ENCODE measurements at regions not wholly inside any gene's neighbourhood (a gene's known extent, or its start where the extent isn't known, plus 50 kb on each side); places are given as distances from the start of the nearest gene placed in this dataset.
"Not testable (repeated sequence)": the region's sequence is repeated elsewhere in the genome, so short reads cannot be mapped to it uniquely, and the experiment has no call there.

DNA sequence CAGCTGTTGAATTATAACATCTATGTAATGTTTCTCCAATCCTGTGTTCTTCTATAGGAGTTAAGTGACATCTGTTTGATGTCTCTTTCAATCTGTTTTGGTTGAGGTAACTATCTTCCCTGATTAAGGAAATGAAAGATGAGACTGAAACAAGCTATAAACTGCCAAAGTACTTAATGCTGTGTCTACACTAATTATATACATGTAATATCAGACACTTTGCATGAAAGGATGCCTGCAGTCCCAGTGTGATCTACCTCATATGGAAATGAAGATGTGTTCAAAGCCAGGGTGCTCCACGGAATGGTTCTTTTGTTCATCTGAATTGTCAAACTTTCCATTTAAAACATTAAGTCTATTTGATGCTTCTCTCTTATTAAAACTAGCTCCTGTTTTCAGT, 958.3 kb downstream of the GALC start:
- no peak for DNase-seq

DNA sequence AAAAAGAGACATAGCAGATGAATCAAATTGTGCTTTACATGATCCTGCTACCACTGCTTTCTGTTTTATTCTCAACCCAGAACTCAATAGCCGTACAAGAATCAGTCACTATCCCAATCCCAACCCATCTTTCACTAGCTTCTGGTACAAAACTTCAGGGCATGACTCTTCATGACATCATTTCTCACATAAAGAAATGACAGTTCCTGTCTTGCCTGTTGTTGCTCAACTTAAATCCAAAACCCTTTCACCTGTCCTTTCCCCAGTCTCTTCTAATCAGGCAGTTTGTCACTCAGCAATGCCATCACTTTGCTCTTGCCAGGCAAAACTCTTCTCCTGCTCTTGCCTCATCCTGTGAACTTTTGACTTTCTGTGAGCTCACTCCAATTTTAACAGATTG, 962.8 kb downstream of the GALC start:
- DNase-seq, result no peak

DNA sequence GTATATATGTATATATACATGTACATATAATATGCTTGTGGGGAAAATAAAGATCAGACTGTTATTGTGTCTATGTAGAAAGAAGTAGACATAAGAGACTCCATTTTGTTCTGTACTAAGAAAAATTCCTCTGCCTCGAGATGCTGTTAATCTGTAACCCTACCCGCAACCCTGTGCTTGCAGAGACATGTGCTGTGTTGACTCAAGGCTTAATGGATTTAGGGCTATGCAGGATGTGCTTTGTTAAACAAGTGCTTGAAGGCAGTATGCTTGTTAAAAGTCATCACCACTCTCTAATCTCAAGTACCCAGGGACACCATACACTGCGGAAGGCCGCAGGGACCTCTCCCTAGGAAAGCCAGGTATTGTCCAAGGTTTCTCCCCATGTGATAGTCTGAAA, 972.9 kb downstream of the GALC start:
- DNase-seq, result not testable (repeated sequence)

DNA sequence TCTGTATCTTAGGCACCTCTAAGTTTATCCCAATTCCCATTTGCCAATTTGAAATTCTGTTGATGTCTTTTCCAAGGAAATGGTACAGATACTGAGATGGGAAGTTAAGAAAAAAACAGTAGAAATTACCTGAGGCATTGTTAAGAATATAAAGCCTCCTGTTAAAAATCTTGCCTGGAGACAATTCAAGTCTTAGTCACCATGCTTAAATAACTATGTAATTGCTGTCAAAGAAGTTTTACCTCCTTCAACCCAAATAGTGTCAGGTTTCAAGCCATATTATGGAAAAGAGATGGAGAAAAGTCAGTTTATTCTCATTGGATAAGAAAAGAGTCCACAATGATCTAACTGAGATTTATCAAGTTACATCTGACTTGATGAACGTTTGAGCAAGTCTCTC, 974.7 kb downstream of the GALC start:
- no peak for DNase-seq

DNA sequence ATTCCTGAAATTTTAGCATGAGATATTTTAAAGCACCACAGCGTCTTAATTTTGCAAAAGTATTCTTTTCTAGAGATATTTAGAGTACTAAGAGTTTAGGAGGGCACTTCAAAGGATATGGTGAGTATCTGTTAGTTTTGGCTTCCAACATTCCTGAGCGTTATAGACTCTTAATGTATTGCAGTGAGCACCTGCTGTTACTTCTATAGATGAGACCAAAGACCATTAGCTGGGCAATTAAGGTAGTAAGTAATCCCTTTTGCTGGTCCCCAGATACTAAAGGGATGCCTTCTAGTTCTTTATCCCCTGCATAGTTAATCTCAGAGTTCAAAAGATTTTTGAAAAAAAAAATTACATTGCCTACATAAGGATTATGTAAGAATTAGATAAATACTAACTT, 975.6 kb downstream of the GALC start:
- DNase-seq, result no peak

DNA sequence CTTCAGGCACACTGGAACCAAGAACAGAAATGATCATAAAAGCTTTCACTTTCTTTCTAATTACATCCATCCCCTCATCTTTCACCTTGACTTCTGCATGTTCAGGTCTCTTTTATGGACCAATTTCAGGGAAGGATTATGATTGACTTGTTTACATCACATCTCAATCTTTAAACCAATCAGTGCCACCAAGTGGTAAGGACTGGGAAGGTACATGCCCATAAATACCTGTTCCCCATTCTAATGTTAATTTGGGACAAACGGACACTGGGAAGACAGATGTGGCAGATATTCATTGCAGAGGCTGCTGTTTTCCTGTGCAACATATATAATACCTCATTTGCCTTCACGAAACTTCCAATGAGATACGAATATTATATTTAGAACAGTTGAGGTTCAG, 978.1 kb downstream of the GALC start:
- no peak for DNase-seq

DNA sequence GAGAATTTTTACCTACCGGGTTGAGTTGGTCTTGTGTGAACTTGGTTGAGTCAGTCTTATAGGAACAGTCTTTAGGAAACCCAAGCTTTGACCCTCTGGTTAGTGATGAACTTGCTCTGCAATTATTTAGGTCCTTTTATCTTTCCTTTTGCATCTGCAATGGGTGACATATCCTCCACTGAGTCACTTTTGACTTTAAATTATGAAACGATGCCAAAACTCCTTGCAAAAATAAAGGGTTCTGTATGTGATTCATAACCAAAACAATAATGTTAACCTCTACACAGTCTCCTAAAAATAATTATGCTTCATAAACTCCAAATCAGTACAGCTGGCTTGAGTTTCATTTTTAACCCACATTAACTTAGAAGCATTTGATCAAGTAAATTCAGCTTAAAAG, 979.4 kb downstream of the GALC start:
- DNase-seq, result no peak

DNA sequence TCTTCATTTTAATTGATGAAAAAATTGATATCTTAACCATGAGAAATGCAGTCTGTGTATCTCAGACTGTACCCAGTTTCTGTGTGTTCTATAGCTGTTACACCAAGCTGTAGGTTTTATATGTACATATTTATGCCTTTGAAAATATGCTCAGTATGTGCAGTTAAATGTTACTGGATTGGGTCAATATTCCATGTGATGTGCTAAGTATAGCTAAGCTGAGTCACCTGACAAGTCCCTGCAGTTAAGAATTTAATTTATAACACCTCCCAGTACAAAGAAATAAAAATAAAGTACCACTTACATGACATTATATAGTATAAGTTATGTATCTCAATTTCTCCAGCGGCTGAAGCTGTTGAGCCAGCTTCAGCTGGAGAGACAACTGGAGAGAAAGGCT, 984.0 kb downstream of the GALC start:
- DNase-seq, result no peak

DNA sequence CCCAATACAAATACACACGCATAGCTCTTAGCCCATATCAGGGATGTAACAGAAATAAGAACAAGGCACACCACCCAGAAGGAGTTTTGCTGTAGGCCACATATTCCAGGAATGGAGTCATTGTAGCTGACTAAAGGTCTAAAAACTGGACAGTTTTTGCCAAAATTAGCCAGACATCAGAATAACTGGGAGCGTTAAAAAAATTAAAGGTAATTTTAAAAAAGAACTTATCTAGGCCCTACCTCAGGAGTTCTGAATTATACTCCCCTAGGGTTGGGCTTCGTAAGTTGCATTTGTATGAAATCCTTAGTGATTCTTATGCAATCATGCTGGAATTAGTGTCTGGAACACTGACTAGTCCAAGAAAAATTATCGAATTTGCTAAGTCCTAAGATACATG, 987.7 kb downstream of the GALC start:
- DNase-seq, result no peak

DNA sequence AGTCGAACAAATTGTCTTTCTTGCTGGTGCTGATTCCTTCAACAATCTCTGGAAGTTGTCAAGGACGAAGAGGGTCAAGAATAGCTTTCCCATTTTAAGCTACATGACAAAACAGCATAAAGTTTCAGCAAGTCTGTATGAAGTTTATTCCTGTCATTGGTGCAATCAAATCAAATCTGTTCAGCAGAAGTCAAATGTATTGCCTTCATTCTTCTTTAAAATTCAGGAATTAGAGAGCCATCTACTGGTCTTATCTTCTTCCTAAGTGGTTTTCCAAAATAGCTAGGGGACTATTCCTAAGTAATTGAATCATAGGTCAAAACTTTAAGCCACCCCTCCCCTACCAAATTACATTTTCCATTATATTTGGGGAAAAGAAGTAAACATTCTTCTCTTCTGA, 990.2 kb downstream of the GALC start:
- no peak for DNase-seq

DNA sequence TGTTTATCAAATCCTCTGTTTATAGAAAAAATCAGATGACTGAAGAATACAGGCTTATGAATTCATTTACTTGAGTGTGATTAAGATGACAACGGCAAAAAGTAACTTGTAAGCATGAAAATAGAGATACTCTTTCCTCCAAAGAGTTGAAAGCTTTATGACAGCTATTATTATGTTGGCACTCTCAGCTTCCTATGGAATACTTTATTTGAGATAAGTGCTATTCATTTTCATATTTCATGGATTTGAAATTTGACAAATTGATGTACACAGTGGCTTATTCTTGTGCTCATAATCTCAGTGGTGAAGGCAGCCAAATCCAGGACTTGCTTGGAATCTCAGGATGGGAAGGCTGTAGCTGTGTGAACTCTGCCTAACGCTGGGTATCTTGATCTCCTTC, 991.6 kb downstream of the GALC start:
- no peak for DNase-seq

DNA sequence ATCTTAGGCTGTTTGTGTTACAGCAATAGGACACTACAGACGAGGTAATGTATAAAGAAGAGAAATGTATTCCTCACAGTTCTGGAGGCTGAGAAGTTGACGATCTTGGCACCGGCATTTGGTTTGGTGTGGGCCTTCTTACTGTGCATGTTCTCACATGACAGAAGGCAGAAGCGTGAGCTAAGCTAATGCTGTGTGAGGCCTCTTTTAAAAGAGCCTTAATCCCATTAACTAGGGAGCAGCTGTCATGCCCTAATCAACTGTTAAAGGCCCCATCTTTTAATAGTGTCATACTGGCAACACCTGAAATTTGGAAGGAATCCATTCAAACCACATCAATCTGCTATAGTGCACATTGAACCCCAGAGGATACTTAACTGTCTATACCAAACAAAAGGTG, 992.9 kb downstream of the GALC start:
- no peak for DNase-seq

DNA sequence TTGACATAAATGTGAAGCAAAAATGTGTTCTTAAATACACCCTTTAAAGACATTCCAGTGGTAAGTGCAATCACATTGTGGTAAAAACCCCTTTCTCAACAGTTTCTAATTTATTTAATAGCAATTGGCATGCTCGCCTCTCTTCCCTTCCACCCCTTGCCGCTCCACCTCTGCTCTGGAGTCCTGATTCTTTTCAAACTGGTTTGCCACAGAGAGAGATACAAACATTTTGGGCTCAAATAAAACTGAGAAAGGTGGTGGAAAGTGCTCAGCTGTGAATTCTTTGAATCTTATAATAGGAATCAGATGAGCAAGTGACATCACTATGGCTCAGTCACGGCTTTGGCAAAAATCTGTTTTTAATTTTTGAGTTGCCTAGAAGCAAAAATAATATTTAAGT, 993.9 kb downstream of the GALC start:
- no peak for DNase-seq

DNA sequence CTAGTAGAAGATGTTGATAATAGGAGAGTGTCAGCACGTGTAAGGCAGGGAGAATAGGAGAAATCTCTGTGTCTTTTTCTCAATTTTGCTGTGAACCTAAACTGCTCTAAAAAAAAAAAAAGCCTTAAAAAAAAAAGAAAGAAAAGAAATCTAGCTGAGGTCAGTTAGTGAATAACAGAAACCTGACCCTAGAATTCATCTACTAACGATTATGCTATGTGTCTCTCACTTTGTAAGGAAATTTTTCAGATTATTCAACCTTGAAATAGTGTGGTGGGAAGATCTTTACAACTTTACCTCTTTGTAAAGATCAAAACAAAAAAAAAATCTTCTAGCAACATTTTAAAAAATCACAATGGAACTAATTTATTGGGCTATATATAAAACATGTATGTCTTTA, 995.7 kb downstream of the GALC start:
- DNase-seq, result no peak

DNA sequence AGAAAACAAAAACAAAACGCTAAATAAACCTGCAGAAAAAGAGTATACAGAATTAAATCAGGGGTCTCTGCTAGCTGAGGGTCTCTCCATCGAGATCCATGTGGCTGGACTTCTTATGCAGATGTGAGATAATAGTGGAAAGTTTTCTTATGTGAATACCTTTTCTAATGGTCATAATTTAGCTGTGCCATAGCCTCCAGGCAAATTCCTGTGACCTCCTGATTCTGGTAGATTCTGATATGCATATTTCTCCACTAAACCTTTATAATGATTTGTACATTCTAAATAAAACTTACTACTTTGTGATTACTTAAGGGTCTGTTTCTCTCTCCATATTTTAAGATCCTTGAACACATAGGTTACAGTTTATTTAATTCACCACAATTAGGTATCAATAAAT, 1002.6 kb downstream of the GALC start:
- no peak for DNase-seq

DNA sequence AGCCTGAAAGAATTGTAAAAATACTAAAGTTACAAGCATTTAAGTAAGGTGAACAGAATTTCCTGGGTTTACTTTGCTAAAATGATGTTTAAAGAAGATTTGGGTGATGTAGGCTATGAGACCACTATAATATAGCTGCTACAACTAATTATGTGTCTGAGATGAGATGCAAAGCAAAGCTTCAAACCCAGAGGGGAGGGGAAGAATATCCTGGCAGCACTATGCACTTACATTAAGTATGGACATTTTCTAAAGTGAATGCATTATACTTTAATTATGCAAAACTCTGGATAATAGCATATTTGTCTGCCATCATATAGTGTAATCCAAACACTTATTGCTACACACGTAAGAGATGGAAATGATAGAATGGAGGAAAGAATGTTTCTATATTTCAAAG, 1003.7 kb downstream of the GALC start:
- DNase-seq, result no peak

DNA sequence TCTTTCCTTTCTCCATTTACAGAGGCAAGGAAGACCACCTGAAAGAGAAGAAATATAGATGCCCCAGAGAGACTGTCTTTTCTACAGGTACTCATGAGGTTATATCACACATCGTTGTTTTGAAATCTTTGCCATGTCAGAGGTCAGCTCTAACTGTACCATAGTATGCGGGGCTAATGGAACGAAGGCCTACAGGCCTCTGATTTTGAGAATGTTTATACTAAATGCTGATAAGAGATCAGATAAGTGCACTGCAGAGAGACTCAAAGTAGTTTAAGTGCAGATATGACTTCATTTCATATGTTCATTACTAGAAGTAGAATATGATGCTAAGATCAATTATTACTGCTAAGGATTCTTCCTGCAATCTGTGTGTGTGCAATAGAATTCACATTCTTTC, 1005.0 kb downstream of the GALC start:
- DNase-seq, result no peak

DNA sequence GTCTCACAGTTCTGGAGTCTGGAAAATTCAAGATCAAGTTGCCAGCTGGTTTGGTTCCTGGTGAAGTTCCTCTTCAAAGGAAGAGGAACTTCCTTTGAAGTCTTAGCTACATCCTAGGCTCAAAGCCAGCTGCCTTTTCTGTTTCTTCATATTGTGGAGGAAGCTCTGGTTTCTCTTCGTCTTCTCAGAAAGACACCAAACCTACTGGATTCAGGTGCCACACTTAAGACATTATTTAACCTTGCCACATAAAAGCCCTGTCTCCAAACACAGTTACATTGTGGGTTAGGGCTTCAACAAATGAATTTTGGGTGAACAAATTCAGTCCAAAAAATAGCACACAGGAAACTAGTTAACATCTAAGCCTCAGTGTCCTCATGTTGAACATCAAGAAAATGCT, 1019.8 kb downstream of the GALC start:
- DNase-seq, result no peak

DNA sequence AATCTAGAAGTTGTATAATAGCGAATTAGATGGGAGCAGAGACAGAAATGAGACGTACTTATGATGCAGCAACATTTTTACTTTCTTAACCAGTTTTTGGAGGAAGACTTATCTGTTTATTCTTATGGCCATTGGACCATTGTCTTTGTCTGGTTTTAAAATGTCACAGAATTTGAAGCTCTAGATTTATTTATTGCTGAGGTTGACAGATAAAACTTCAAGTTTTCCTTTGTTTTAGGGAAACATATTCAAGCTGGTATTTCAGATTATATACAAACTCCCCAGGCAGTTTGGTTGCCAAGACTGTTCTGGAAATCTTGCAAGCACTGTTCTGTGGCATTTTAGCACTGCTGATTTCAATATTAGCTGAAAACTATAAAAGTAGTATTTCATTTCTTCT, 1021.7 kb downstream of the GALC start:
- DNase-seq, result no peak

DNA sequence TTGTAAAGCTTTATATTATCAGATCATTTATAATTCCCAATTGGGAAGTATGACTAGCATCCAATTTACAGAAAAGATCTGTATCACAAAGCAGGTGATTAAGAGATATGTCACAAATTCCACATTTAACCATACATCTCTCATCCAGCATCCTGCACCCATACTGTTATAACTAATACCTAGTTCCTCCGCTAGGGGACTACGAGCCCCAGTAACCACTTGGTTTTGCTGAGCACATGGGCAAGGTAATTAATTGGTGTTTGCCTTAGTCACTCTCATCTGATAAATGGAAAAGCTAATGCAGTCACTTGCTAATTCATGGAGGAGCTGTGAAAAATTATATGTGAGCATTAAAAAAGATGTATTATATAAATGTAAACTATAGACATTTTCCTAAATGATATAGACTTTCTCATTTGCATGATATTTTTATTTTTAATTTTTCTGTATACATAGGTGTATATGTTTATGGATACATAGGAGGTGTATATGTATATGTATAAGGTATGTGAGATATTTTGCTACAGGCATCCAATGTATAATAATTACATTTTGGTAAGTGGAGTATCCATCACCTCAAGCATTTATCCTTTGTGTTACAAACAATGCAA, 1031.8 kb downstream of the GALC start:
- DNase-seq, result no peak

DNA sequence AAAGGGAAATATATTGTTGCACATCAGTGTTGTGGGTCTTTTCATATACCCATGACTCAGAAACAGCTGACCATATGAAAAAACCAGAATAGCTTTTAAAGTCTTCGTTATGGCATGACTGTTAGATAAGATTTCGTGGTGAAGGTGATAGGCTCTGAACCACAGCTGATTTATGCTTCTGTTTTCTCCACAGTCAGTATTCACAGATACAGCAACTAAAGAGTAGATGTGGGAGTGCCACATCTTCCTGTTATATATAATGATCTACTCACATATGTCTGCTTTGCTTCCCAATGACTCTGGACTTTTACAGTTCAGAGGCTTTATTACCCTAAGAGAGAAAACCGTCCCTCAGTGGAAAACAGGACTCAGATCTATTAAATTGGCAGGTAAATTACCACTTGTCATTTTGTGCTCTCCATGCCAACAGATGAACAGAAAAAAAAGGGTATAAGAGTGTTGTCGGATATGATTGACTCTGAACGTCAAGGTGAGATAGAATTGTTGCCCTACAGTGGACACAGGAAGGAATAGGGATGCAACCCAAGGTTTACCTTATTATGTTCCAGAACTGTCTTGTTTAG, 1037.1 kb downstream of the GALC start:
- no peak for DNase-seq

DNA sequence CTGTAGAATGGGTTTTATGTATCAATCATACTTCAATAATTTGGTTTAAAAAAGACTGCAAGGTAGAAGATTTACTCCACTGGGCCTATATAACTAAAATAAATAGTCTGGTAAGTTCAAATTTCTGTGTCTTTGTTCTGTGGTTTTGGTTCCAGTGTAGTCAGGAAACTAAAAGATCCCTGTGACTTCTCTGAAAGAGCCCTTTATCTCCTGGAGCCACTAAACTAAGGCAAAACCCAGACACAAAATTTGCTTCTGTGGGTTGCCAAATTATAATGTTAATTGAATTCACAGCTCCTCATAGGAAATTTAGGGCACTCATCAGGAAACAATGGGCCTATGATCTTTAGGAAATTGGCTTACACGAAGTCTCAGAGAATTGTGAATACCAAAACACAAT, 1038.4 kb downstream of the GALC start:
- no peak for DNase-seq

DNA sequence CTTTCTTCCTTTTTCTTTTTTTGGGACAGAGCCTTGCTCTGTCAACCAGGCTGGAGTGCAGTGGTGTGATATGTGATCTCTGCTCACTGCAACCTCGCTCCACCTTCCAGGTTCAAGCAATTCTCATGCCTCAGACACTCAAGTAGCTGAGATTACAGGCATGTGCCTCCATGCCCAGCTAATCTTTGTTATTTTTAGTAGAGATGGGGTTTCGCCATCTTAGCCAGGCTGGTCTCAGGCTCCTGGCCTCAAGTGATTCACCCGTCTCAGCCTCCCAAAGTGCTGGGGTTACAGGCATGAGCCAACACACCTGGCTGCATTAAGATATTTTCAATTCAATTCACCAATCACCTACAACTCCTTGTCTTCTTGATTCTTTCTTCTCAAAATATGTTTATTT, 1046.5 kb downstream of the GALC start:
- DNase-seq, result no peak

DNA sequence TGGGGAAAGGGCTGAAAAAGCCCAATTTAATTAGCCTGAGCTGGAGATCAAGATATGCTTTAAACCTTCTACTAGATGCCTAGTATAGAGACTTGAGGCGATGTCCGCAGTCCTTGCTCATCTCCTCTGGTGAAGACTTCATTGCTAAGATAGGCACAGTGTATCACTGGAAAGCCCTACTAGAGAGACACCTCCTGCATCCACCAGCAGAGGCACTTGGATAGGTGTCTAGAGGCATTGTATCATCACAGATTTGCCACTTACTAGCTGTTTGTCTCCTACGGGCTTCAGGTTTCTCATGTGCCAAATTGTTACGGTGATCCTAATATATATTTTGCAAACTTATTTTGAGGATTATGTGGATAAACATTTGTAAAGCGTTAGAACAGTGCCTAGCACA, 1048.5 kb downstream of the GALC start:
- no peak for DNase-seq

All from stimulated activated CD4-positive, alpha-beta T cell treated with anti-CD3 and anti-CD28 coated beads, Interleukin-12 subunit alpha, Interleukin-12 subunit beta, amount 100 ng/mL, for 4 hours (primary cell).